Fibroblast of lung (primary cell): ENCODE measurements at regions not wholly inside any gene's neighbourhood (a gene's known extent, or its start where the extent isn't known, plus 50 kb on each side); places are given as distances from the start of the nearest gene placed in this dataset.

ENCODE experiments used
- EZH2 ChIP-seq: IDR thresholded peaks from 2 replicates; pipeline ENCODE4 v1.5.1; 2012; ENCODE audit warnings: low read length, control low read depth, mild to moderate bottlenecking; ENCODE audit errors: missing control alignments
- TF ChIP-seq, protein P1 (sequence below), 2 donors: IDR thresholded peaks in 1 of 2; conservative IDR thresholded peaks in 1 of 2; 1 replicate in 1 of 2; 2 replicates in 1 of 2; pipeline ENCODE4 v1.5.1; 2011 to 2012; ENCODE audit warnings: low read length in 2 of 2, control low read depth in 1 of 2, inconsistent platforms in 1 of 2, low read depth in 1 of 2, mild to moderate bottlenecking in 1 of 2

DNA sequence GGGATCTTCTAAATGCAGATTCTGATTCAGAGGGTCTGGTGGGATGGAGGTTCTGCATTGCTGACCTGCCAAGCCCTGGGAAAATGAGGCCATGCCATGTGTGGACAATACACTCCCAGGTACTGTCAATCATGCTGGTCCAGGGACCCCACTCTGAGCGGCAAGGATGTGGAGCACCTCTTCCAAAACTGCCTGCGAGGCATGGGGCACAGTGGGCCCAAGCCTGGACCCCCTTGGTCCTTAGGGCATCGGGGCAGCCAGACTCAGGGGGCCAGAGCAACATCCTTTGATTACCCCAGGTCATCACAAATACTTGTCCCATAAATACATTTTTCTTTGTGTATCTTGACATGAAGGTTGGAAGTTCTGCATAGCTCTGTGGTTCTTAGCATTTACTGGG lies 76.8 kb upstream of the NXT1 start:
- TF ChIP-seq, protein P1, sequence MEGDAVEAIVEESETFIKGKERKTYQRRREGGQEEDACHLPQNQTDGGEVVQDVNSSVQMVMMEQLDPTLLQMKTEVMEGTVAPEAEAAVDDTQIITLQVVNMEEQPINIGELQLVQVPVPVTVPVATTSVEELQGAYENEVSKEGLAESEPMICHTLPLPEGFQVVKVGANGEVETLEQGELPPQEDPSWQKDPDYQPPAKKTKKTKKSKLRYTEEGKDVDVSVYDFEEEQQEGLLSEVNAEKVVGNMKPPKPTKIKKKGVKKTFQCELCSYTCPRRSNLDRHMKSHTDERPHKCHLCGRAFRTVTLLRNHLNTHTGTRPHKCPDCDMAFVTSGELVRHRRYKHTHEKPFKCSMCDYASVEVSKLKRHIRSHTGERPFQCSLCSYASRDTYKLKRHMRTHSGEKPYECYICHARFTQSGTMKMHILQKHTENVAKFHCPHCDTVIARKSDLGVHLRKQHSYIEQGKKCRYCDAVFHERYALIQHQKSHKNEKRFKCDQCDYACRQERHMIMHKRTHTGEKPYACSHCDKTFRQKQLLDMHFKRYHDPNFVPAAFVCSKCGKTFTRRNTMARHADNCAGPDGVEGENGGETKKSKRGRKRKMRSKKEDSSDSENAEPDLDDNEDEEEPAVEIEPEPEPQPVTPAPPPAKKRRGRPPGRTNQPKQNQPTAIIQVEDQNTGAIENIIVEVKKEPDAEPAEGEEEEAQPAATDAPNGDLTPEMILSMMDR (conservative IDR thresholded peaks at IDR 0.05 in 1 of 2, IDR thresholded peaks at IDR 0.05 in 1 of 2; ENCODE audit: low read depth in 1 of 2, low read length in 2 of 2): no peak
- TF ChIP-seq EZH2: no peak
